ENCODE measurements at regions not wholly inside any gene's neighbourhood (a gene's known extent, or its start where the extent isn't known, plus 50 kb on each side); places are given as distances from the start of the nearest gene placed in this dataset.
A peak's percentile ranks its signal among the peaks of the same experiment; 100 is the strongest.
"Not testable (repeated sequence)": the region's sequence is repeated elsewhere in the genome, so short reads cannot be mapped to it uniquely, and the experiment has no call there.

- not testable (repeated sequence) for H3K27me3 ChIP-seq (ENCODE audit: control insufficient read depth, insufficient read depth, low read length); DNase-seq; H3K4me3 ChIP-seq (ENCODE audit: insufficient read depth, low read depth, low read length); H3K36me3 ChIP-seq (replicated peaks; ENCODE audit: control insufficient read depth, insufficient read depth, low read length)
Observed at GRCh38 chr11:43004879-43005278, 306.9 kb upstream of the API5 start.

GRCh38 chr11:43010042-43010441, 301.8 kb upstream of the API5 start:
- no peak for DNase-seq
- Histone ChIP-seq H3K4me3 (ENCODE audit: insufficient read depth, low read depth, low read length) (no peak overlapping the region), H3K36me3 (replicated peaks; ENCODE audit: control insufficient read depth, insufficient read depth, low read length) (no peaks in the 10 kb centered on the region), H3K27me3 (ENCODE audit: control insufficient read depth, insufficient read depth, low read length) (no peaks in the 10 kb centered on the region)

- Histone ChIP-seq H3K27me3 (ENCODE audit: control insufficient read depth, insufficient read depth, low read length) (no peaks in the 10 kb centered on the region), H3K4me3 (ENCODE audit: insufficient read depth, low read depth, low read length) (no peak overlapping the region), H3K36me3 (replicated peaks; ENCODE audit: control insufficient read depth, insufficient read depth, low read length) (no peaks in the 10 kb centered on the region)
- DNase-seq, result no peak
Observed at GRCh38 chr11:43012606-43013005, 299.2 kb upstream of the API5 start.

GRCh38 chr11:43021466-43021865, 290.3 kb upstream of the API5 start:
- DNase-seq, result peak; percentile 16
- no peaks in the 10 kb centered on the region for H3K27me3 ChIP-seq (ENCODE audit: control insufficient read depth, insufficient read depth, low read length)
- H3K4me3 ChIP-seq (ENCODE audit: insufficient read depth, low read depth, low read length), result no peak overlapping the region
- no peaks in the 10 kb centered on the region for H3K36me3 ChIP-seq (replicated peaks; ENCODE audit: control insufficient read depth, insufficient read depth, low read length)

GRCh38 chr11:43034341-43034740, 277.5 kb upstream of the API5 start:
- H3K36me3 ChIP-seq (replicated peaks; ENCODE audit: control insufficient read depth, insufficient read depth, low read length), result no peaks in the 10 kb centered on the region

GRCh38 chr11:43035086-43035485, 276.7 kb upstream of the API5 start:
- DNase-seq, result no peak
- Histone ChIP-seq H3K4me3 (ENCODE audit: insufficient read depth, low read depth, low read length) (no peak overlapping the region), H3K27me3 (ENCODE audit: control insufficient read depth, insufficient read depth, low read length) (no peaks in the 10 kb centered on the region), H3K36me3 (replicated peaks; ENCODE audit: control insufficient read depth, insufficient read depth, low read length) (no peaks in the 10 kb centered on the region)

More at GRCh38 chr11:43034341-43034740, 277.5 kb upstream of the API5 start:
- Histone ChIP-seq H3K27me3 (ENCODE audit: control insufficient read depth, insufficient read depth, low read length) (no peaks in the 10 kb centered on the region), H3K4me3 (ENCODE audit: insufficient read depth, low read depth, low read length) (no peak overlapping the region)
- DNase-seq, result no peak

GRCh38 chr11:43053638-43054412, 258.0 kb upstream of the API5 start:
- Histone ChIP-seq H3K4me3 (ENCODE audit: insufficient read depth, low read depth, low read length) (no peak overlapping the region), H3K27me3 (ENCODE audit: control insufficient read depth, insufficient read depth, low read length) (no peaks in the 10 kb centered on the region)

GRCh38 chr11:43067681-43068080, 244.1 kb upstream of the API5 start:
- Histone ChIP-seq H3K36me3 (replicated peaks; ENCODE audit: control insufficient read depth, insufficient read depth, low read length) (no peaks in the 10 kb centered on the region), H3K4me3 (ENCODE audit: insufficient read depth, low read depth, low read length) (no peak overlapping the region), H3K27me3 (ENCODE audit: control insufficient read depth, insufficient read depth, low read length) (no peaks in the 10 kb centered on the region)
- no peak for DNase-seq

More at GRCh38 chr11:43053638-43054412, 258.0 kb upstream of the API5 start:
- H3K36me3 ChIP-seq (replicated peaks; ENCODE audit: control insufficient read depth, insufficient read depth, low read length), result no peaks in the 10 kb centered on the region
- DNase-seq, result no peak

- Histone ChIP-seq H3K4me3 (ENCODE audit: insufficient read depth, low read depth, low read length) (no peak overlapping the region), H3K36me3 (replicated peaks; ENCODE audit: control insufficient read depth, insufficient read depth, low read length) (no peaks in the 10 kb centered on the region), H3K27me3 (ENCODE audit: control insufficient read depth, insufficient read depth, low read length) (no peaks in the 10 kb centered on the region)
- DNase-seq, result no peak
Observed at GRCh38 chr11:43071338-43071737, 240.5 kb upstream of the API5 start.

- H3K4me3 ChIP-seq (ENCODE audit: insufficient read depth, low read depth, low read length), result no peak overlapping the region
- no peaks in the 10 kb centered on the region for H3K27me3 ChIP-seq (ENCODE audit: control insufficient read depth, insufficient read depth, low read length)
- H3K36me3 ChIP-seq (replicated peaks; ENCODE audit: control insufficient read depth, insufficient read depth, low read length), result no peaks in the 10 kb centered on the region
- DNase-seq, result peak; percentile 30
Observed at GRCh38 chr11:43072096-43072495, 239.7 kb upstream of the API5 start.

GRCh38 chr11:43072911-43073310, 238.9 kb upstream of the API5 start:
- Histone ChIP-seq H3K36me3 (replicated peaks; ENCODE audit: control insufficient read depth, insufficient read depth, low read length) (no peaks in the 10 kb centered on the region), H3K4me3 (ENCODE audit: insufficient read depth, low read depth, low read length) (no peak overlapping the region), H3K27me3 (ENCODE audit: control insufficient read depth, insufficient read depth, low read length) (no peaks in the 10 kb centered on the region)
- no peak for DNase-seq

GRCh38 chr11:43074810-43075209, 237.0 kb upstream of the API5 start:
- Histone ChIP-seq H3K36me3 (replicated peaks; ENCODE audit: control insufficient read depth, insufficient read depth, low read length) (no peaks in the 10 kb centered on the region), H3K4me3 (ENCODE audit: insufficient read depth, low read depth, low read length) (no peak overlapping the region), H3K27me3 (ENCODE audit: control insufficient read depth, insufficient read depth, low read length) (no peaks in the 10 kb centered on the region)
- no peak for DNase-seq

GRCh38 chr11:43101113-43101512, 210.7 kb upstream of the API5 start:
- H3K4me3 ChIP-seq (ENCODE audit: insufficient read depth, low read depth, low read length), result no peak overlapping the region

GRCh38 chr11:43116071-43116470, 195.7 kb upstream of the API5 start:
- H3K27me3 ChIP-seq (ENCODE audit: control insufficient read depth, insufficient read depth, low read length), result no peaks in the 10 kb centered on the region
- DNase-seq, result no peak
- no peak overlapping the region for H3K4me3 ChIP-seq (ENCODE audit: insufficient read depth, low read depth, low read length)
- H3K36me3 ChIP-seq (replicated peaks; ENCODE audit: control insufficient read depth, insufficient read depth, low read length), result no peaks in the 10 kb centered on the region

More at GRCh38 chr11:43101113-43101512, 210.7 kb upstream of the API5 start:
- no peaks in the 10 kb centered on the region for H3K27me3 ChIP-seq (ENCODE audit: control insufficient read depth, insufficient read depth, low read length)
- DNase-seq, result no peak
- no peaks in the 10 kb centered on the region for H3K36me3 ChIP-seq (replicated peaks; ENCODE audit: control insufficient read depth, insufficient read depth, low read length)

GRCh38 chr11:43119275-43119970, 192.4 kb upstream of the API5 start:
- Histone ChIP-seq H3K36me3 (replicated peaks; ENCODE audit: control insufficient read depth, insufficient read depth, low read length) (no peaks in the 10 kb centered on the region), H3K4me3 (ENCODE audit: insufficient read depth, low read depth, low read length) (no peak overlapping the region), H3K27me3 (ENCODE audit: control insufficient read depth, insufficient read depth, low read length) (no peaks in the 10 kb centered on the region)
- DNase-seq, result no peak

All from H7 (cell line).